HG02943 (cell line): ENCODE measurements at regions not wholly inside any gene's neighbourhood (a gene's known extent, or its start where the extent isn't known, plus 50 kb on each side); places are given as distances from the start of the nearest gene placed in this dataset.
"Not testable (repeated sequence)": the region's sequence is repeated elsewhere in the genome, so short reads cannot be mapped to it uniquely, and the experiment has no call there.

Experiments used
- ATAC-seq: cut with Tn5 transposase; IDR thresholded peaks from one replicate; pipeline ENCODE4 v1.9.1; 2021; ENCODE audit warnings: mild to moderate bottlenecking, low read depth, moderate library complexity; ENCODE audit not compliant: unreplicated experiment

DNA sequence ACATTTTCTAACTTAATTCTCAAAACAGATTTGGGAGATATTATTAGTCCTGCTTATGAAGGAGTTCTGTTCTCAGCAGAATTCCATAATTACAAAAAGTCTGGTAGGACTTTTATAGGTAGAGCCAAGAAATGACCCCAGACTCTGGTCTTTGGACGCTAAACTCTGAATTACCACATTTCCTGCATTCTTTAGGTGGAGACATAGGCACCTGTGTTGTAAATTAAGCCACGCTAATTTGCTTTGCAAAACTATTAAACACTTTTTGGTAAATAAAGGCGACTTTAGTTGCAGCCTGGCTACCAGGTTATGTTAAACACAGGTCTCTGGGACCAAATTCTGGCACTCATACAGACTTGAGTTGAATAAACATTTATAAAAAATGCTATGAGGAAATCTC lies 77.7 kb downstream of the C9orf152 start:
- ATAC-seq, result no peak

DNA sequence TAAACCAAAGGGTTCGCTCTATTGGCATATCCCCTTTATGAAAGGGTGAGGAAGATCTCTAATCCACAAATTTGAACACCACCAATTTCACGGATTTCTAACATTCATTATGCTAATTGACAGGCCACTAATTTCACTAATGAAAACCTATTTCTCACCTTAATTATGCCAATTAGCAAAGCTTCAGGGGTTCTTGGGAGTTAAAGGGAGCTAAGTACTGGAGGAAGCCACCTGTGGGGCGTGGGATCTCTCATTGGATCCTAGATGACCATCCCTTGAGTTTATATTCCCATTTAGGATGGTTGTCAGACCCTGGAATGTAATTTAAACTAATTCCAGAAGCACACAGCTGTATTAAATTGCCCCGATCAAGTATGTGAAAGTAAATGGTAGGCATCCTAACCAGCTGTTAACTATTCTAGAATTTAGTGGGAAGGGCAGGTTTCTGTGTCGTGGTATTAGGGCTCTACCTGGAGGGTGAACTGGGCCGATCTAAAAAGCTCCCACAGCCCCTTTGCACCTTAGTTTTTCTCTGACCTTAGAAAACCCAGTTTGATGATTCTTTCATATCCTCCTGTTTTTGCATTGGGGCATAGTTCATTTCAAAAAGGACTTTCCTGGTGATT lies 77.1 kb downstream of the C9orf152 start:
- no peak for ATAC-seq

DNA sequence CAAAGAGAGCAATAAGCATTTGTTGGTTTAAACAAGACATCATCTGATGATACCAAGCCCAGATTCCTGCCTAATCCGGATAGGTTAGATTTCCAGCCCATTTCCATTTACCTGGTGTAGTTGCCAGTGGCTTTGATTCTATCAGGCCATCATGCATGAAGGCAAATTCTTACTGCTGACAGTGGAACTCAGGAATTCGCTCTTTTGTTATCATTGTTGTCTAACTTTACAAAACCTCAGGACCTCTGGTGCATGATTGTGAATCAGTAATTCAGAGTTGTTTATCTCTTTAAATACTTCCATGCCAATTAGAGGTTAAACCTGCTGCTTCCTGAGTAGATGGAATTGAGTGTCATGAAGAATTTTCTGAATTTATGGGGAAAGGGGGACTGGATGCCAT lies 76.5 kb downstream of the C9orf152 start:
- no peak for ATAC-seq

DNA sequence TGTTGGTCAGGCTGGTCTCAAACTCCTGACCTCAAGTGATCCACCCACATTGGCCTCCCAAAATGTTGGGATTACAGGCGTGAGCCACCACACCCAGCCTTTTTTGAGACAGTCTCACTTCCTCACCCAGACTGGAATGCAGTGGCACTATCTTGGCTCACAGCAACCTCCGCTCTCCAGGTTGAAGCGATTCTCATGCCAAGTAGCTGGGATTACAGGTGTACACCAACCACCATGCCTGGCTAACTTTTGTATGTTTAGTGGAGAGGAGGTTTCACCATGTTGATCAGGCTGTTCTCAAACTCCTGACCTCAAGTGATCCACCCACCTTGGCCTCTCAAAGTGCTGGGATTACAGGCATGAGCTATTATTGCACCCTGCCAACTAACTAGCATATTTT lies 75.4 kb downstream of the C9orf152 start:
- not testable (repeated sequence) for ATAC-seq

DNA sequence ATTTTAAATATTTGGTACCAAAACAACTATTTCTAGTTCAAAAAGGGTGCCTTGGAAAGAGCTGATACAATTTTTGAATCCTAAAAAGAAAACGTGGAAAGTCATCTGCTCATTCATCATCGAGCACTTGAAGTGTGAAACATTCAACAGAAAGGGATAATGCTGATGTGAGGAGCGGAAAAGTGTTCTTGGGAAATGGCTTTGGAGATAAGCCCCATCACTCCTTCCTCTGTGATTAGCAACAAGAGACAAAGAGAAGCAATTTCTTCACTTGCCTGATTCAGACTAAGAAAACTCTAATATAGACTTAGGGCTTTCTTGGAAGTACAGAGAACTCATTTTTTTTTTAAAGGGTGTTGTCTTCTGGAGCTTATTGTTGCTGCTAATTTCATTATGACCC lies 74.9 kb downstream of the C9orf152 start:
- no peak for ATAC-seq

DNA sequence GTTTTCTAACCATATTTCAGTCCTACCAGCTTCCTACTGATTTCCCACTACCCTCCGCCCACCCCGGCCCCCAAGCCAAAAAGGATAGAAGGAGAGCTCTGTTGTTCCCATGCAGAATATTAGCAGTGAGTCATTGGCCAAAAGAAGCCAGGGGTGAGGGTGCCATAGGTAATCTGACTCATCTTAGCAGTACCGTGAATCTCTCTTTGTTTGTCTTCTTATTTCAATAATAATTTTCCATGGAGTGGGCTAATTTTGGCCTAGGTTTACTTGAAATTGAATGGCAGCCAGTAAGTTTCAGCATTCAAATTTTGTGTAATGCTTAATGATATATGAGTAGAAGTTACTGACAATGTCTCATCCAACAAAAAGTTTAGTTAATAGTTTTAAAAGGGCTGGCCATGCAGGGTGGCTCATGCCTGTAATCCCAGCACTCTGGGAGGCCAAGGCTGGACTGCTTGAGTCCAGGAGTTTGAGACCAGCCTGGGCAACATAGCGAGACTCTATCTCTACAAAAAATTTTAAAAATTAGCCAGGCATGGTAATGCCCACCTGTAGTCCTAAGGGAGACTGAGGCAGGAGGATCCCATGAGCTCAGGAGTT lies 74.2 kb downstream of the C9orf152 start:
- ATAC-seq, result no peak

DNA sequence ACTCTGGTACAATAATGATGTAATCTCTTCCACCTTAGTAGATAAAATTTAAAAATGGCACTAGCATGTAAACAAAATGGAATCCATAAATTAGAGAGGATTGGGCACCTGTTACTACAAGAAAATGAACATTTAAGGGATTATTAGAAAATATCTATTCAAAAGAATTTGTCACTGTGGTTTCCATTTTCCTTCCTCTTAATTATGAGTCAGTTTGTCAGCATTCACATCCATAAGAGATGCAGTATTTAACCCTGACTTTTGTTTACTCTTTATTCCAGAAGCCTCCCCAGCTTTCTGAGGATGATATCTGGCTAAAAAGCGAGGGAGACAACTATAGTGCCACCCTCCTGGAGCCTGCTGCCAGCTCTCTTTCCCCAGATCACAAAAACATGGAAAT lies 72.1 kb downstream of the C9orf152 start:
- no peak for ATAC-seq

DNA sequence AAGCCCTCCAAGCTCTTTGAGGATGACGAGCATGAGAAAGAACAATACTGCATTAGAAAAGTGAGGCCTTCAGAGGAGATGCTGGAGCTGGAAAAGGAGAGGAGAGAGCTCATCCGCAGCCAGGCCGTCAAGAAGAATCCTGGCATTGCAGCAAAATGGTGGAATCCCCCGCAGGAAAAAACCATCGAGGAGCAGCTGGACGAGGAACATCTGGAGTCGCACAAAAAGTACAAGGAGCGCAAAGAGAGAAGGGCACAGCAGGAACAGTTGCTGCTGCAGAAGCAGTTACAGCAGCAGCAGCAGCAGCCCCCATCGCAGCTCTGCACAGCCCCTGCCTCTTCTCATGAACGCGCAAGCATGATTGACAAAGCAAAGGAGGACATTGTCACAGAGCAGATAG lies 71.2 kb downstream of the C9orf152 start:
- ATAC-seq, result no peak

DNA sequence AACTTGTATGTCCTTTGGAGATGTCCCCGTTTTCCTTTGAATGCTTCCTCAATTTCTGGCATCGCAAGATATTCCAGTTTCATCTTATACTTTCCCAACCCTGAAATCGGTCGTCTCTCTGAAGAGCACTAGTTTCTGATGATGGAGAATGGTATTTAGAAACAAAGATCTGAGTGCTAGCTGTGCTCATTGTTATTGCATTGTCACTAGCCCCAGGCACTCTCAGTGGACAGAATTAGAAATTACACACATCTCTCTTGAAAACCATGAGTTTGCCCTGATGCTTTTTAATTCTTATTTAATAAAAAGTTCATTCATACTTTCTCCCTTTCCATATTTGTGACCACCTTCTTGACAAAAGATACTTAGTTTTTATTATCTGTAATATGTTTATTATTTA lies 67.7 kb downstream of the C9orf152 start:
- no peak for ATAC-seq

DNA sequence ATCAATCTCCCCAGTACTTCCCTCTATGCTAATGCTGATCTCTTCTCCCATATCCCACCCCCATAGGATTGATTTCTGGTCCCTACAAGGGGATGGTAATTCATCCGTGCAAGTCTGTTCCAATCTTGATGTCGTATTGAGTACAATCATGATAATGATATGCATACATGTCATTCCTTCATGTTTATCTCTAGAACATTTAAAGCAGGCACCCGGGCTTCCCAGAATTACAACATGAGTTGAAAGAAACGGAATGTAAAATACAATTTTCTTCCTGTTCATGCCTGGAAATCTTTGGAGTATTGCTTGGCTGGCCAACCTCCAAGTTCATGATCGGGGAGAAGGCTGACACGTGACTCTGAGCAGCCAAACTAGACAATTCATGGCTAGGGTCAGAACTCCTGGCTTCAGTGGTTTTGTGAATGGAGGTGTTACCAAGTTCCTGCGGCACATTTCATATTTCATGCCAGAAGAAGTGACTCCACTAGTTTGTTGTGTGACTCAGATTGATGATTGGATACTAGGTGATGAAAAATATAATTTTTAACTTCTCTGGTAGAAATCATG lies 66.6 kb downstream of the C9orf152 start:
- ATAC-seq, result no peak

DNA sequence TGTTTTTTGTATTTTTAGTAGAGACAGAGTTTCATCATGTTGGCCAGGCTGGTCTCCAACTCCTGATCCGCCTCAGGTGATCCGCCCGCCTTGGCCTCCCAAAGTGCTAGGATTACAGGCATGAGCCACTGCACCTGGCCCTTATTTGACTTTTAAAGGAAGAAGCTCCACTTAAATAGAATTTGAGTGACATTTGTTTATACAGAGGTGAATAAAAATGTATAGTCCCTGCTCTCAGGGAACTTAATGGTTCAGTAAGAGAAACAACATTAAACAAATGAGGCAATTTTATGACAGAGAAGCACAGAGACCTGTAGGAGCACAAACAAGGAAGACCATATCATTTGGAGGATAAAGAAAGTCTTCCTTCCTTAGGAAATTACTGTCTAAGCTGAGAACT lies 65.7 kb downstream of the C9orf152 start:
- ATAC-seq, result no peak

DNA sequence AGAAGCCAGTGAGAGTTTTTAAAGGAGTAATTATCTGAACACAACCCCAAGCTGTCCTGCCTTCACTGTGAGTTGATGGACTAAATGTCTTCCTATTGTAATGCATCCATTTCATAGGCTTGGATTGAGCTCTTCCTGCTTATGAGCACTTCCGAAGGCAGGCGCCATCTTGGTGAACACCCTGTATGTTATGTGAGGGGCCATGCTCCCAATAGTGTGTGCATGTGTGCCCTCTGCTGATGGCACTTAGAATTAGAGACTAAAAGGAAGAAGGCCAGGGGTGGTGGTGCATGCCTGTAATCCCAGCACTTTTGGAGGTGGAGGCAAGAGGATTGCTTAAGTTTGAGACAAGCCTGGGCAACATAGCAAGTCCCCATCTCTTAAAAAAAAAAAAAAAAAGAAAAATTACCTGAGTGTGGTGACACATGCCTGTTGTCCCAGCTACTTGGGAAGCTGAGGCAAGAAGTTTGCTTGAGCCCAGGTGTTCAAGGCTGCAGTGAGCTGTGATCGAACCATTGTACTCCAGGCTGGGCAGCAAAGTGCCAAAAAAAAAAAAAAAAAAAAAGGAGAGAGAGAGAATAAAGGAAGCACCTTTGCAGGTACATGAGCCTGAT lies 65.0 kb downstream of the C9orf152 start:
- peak; percentile 8 for ATAC-seq

DNA sequence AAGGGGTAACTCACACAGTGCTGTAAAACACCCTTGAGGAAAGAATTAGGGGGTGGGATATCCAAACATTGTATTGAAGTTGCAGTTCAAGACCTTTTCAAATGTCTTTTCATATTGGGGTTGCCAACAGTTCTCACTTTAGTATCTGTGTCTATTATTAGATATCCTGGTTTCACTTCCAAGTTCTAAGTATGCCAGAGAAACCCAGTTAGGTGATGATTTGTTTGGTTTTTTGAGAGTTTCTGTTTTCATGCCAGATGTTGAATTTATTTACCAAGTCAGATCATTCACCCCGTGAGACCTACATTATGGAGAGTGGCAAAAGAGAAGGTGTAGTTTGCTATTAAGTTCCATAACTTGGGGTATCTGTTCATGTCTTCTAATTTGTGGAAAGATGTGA lies 64.5 kb downstream of the C9orf152 start:
- peak; percentile 54 for ATAC-seq

DNA sequence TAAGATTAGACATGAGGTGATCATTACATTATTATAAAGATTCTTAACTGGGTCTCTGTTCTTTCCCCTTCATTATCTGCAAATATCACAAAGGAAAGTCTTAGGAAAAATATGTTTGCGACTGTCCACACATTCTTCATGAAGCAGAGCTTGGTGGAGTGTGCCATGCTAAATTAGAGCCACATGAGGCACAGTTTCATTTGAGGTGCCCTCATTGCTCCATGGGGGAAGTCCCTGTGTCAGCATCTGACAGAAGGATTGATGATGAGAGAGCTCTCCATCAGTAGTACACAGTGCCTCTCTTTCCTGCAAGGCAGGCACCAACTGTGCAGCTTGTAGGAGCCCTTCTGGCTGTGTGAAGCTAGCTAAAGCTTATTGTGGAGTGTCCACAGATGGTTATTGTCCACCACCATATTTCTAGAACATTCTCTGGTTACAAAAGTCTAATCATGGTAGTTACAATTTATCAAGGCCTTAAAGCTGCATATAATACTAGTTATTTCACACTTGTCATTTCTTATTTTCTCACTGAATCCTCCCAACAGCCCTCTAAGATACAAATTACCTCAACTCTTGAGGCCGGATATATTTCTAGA lies 63.9 kb downstream of the C9orf152 start:
- peak; percentile 67 for ATAC-seq

DNA sequence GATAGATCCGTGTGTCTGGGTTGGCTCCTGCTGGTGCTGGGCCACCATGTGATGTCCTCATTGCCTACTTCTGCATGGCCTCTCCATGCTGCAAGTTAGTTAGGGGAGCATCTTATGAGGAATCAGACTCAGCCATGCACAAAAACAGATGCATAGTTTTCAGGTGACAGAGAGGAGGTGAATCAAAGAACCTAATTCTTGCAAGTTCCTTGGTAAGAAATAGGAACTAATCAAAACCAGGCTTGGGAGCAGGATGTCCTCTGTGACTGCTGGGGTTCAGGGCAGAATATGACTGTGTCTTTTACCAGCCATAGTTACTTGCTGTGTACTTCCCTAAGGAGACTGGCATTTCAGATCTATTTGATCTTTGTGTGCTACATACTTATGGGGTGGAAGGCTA lies 61.6 kb downstream of the C9orf152 start:
- ATAC-seq, result no peak

DNA sequence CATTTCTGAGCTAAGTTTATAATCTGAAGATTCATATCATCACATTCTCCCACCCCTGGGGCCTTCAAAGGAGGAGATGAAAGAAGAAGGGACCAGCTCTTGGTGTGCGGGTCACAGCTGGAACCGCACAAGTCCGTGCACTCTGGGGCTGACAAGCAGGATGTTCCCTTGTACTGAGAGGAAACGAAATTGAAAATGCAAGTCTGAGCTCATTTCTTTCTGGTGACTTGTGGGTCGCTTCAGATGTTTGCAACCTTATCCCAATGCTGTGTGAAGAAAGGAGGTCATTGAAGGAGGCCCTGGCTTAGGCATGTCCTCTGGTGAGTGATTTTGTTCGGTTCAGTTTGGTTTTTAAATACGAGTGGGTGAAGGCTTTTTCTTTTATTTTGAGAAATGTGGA lies 59.6 kb downstream of the C9orf152 start:
- peak; percentile 60 for ATAC-seq

DNA sequence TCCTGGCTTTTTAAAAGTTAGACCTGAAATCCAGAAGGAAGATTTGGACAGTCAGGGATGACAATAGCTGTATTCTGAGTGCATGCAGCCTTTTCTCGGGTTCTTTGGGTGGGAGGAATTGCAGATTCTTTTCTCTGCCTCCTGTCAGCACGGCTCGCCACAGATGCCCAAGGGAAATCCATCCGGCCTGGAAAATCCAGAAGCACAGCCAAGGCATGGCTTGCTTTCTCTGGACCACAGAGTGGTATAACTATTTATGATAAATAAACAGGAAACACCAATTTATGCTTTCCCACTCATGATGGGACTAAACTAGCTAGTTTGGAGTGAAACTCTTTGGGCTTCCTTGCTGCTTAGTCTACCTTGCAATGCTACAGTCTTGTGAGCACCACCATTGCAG lies 59.1 kb downstream of the C9orf152 start:
- ATAC-seq, result no peak
